K562 (cell line): ENCODE measurements at regions not wholly inside any gene's neighbourhood (a gene's known extent, or its start where the extent isn't known, plus 50 kb on each side); places are given as distances from the start of the nearest gene placed in this dataset.

ENCODE experiments used
- AFF4 ChIP-seq: sonication (generic); formaldehyde crosslinking; IDR thresholded peaks from 2 replicates; pipeline ENCODE4 v1.8.0; 2023; ENCODE audit warnings: mild to moderate bottlenecking, missing genetic modification reagents
- ARID2 ChIP-seq: fragments of 450-650 bp; IDR thresholded peaks from 2 replicates; pipeline ENCODE4 v1.6.1; 2017; ENCODE audit warnings: antibody characterized with exemption, mild to moderate bottlenecking
- CBX1 ChIP-seq: sonication (generic); IDR thresholded peaks from 2 replicates; pipeline ENCODE4 v1.6.1; 2016; ENCODE audit warnings: antibody characterized with exemption, low read depth, mild to moderate bottlenecking
- CREM ChIP-seq: IDR thresholded peaks from 2 replicates; pipeline ENCODE4 v1.6.1; 2014; ENCODE audit warnings: antibody characterized with exemption, low read depth
- ERF ChIP-seq: fragments of 450-650 bp; formaldehyde crosslinking; IDR thresholded peaks from 2 replicates; pipeline ENCODE4 v1.4.0; 2020; ENCODE audit warnings: mild to moderate bottlenecking, mixed read lengths
- L3MBTL2 ChIP-seq: fragments of 450-650 bp; IDR thresholded peaks from 2 replicates; pipeline ENCODE4 v1.6.1; 2016; ENCODE audit warnings: mild to moderate bottlenecking, moderate library complexity
- MNT ChIP-seq, 2 experiments: fragments of 450-650 bp; conservative IDR thresholded peaks; 2 replicates each; pipeline ENCODE4 v1.6.1; 2017; ENCODE audit warnings: mild to moderate bottlenecking in 2 of 2, moderate library complexity in 2 of 2
- RERE ChIP-seq: sonication (generic); formaldehyde crosslinking; IDR thresholded peaks from 2 replicates; pipeline ENCODE4 v1.8.0; 2023; ENCODE audit warnings: missing genetic modification reagents, mild to moderate bottlenecking, borderline replicate concordance
- SRF ChIP-seq, 2 experiments: fragments of 250-450, 450-650 bp in 1 of 2; sonication (Bioruptor Pico) in 1 of 2; sonication (generic) in 1 of 2; formaldehyde crosslinking; IDR thresholded peaks; 2 replicates each; pipeline versions ENCODE4 v1.5.0 to v1.5.1; 2020 to 2022; ENCODE audit warnings: mild to moderate bottlenecking in 1 of 2, missing genetic modification reagents in 1 of 2
- TCF7L2 ChIP-seq: fragments of 150-350 bp; IDR thresholded peaks from 2 replicates; pipeline ENCODE4 v1.6.1; 2016; ENCODE audit warnings: low read depth, mild to moderate bottlenecking, low read length, moderate library complexity
- ZNF354B ChIP-seq: fragments of 250-450 bp; sonication (Bioruptor Pico); IDR thresholded peaks from 2 replicates; pipeline ENCODE4 v1.4.0; 2020
- ZNF512 ChIP-seq: IDR thresholded peaks from 2 replicates; pipeline ENCODE4 v1.6.1; 2016; ENCODE audit warnings: missing genetic modification characterization, missing compliant biosample characterization
- ZNF551 ChIP-seq: fragments of 250-450 bp; sonication (Bioruptor Pico); IDR thresholded peaks from 2 replicates; pipeline ENCODE4 v1.5.0; 2021; ENCODE audit warnings: mild to moderate bottlenecking, moderate library complexity
- ZNF76 ChIP-seq: fragments of 250-450 bp; sonication (Bioruptor Pico); IDR thresholded peaks from 2 replicates; pipeline ENCODE4 v1.4.0; 2020; ENCODE audit warnings: mild to moderate bottlenecking, moderate library complexity, borderline replicate concordance

- no peak for TF ChIP-seq RERE (CRISPR knock-in tag)
- 0 out of 2 replicates have a peak, but pooled peaks have one; percentile 53 for TF ChIP-seq ZNF76 (CRISPR knock-in tag)
- peak; percentile 53; the same call in 1 of the 2 replicates for TF ChIP-seq ERF (CRISPR knock-in tag)
- peak; percentile 76; the same call in 1 of the 2 replicates for TF ChIP-seq ARID2
- TF ChIP-seq ZNF512 (tag): no peak
- no peak; a peak in 1 of 4 replicates for TF ChIP-seq SRF (CRISPR knock-in tag; IDR thresholded peaks at IDR 0.05)
- no peak for TF ChIP-seq AFF4 (CRISPR knock-in tag)
- peak; percentile 49 for TF ChIP-seq CREM
- no peak for TF ChIP-seq ZNF551 (CRISPR knock-in tag)
- TF ChIP-seq CBX1: peak; percentile 66; the same call in 1 of the 2 replicates
- TF ChIP-seq ZNF354B (CRISPR knock-in tag): no peak
- TF ChIP-seq L3MBTL2: peak; percentile 96
- TF ChIP-seq MNT (conservative IDR thresholded peaks at IDR 0.05): no peak
- TF ChIP-seq TCF7L2: peak; percentile 28; the same call in 1 of the 2 replicates
These were observed 139.8 kb downstream of the OR2B2 start (continued) for GRCh38 chr6:27772261-27773001.
